GM20000 (cell line): ENCODE measurements at regions not wholly inside any gene's neighbourhood (a gene's known extent, or its start where the extent isn't known, plus 50 kb on each side); places are given as distances from the start of the nearest gene placed in this dataset.

ENCODE experiments used
- DNase-seq: peaks from one replicate; pipeline ENCODE4 v3.0.0; 2012; ENCODE audit warnings: low spot score
- TF ChIP-seq, protein P1 (sequence below): IDR thresholded peaks from 2 replicates; pipeline ENCODE4 v1.5.1; 2012; ENCODE audit warnings: mild to moderate bottlenecking, control low read depth; ENCODE audit errors: extremely low read depth, missing control alignments

DNA sequence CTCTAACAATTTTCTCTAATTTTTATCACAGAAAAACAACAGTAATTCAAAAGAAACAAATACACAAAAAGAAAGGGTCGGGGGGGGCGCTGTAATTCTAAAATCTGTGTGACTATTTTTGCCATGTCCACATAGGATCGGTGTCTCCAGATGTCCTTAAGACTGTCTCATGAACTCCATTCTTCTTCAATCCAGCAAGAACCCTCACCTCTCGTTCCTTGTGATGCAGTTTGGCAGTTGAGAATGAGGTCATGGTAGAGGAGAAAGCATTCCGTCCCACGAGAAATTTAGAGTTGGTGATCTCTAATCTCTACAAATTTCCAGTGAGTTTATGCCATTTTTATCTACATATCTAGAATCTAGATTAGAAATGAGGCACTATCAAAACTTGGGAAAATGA, 394.7 kb downstream of the TFEC start:
- TF ChIP-seq, protein P1, sequence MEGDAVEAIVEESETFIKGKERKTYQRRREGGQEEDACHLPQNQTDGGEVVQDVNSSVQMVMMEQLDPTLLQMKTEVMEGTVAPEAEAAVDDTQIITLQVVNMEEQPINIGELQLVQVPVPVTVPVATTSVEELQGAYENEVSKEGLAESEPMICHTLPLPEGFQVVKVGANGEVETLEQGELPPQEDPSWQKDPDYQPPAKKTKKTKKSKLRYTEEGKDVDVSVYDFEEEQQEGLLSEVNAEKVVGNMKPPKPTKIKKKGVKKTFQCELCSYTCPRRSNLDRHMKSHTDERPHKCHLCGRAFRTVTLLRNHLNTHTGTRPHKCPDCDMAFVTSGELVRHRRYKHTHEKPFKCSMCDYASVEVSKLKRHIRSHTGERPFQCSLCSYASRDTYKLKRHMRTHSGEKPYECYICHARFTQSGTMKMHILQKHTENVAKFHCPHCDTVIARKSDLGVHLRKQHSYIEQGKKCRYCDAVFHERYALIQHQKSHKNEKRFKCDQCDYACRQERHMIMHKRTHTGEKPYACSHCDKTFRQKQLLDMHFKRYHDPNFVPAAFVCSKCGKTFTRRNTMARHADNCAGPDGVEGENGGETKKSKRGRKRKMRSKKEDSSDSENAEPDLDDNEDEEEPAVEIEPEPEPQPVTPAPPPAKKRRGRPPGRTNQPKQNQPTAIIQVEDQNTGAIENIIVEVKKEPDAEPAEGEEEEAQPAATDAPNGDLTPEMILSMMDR, result no peak
- no peak for DNase-seq

DNA sequence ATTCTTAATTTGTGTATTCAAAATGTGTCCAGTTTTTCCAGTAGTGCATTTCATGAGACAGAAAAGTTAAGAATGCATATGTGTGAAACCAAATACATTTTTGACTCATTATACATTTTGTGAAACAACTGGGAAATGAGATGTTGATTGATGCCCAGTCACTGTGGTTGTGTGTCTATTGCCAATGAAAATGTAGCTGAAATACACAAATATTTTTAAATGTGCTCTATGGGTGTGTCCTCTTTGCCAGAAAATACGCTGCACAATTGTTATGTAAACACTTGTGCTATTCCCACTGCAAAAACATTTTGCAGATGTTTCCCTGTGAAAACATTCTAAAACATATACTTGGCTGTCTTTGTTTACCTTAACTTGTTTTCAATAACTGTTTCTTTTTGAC, 395.2 kb downstream of the TFEC start:
- TF ChIP-seq, protein P1, result no peak
- no peak for DNase-seq

DNA sequence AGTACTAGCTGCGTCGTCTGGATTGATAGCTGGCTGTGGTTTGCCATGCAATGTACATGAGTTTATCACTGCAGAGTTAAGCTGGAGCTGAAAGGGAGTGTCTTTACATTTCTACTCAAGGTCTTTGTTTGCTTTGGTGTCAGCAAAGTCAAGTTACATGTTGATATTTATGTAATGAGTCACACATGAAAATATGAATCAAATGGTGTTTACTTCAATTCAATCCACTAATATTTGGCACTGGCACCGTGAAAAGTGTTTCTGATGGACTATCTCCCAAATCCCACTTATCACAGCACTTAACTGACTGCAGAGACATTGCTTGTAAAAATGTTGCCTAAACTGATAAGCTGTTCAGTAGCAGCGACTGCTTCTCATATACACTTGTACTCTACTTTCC, 395.9 kb downstream of the TFEC start:
- no peak for DNase-seq
- TF ChIP-seq, protein P1, result no peak

DNA sequence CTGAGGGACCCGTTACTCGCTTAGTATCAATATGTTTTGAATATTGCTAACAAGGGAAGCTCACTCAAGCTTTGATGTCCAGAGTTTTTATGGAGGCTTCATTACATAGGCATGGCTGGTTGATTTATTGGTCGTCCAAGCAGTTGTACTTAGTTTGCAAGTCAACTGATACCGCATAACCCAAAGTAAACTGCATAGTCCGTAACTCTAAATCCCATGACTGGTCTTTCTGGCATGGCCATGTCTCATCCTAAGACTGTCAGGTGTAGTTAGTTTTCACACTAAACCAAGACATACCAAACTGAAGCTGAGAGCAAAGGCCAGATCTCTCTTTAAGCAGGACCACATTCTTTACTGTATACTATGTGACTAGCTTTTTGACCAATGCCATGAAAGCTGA, 397.9 kb downstream of the TFEC start:
- TF ChIP-seq, protein P1, result no peak
- no peak for DNase-seq

DNA sequence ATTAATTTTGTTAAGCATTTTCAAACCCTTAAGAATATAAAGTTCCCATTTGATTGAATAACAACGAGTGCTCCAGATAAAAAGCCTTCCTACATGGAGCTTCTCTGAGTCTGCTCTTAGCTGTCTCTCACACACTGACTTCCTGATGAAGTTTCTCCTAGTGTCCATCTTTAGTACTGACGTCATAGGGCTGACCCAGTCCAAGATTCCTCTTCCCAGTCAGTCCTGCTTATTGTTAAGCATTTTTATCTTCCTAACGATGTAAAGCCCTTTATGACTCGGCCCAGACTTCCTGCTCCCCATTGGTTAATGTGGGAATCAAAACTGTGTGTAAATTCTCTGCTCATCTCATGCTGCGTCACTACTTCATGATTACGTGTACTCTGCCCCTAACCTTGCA, 398.8 kb downstream of the TFEC start:
- TF ChIP-seq, protein P1, result no peak
- DNase-seq, result no peak

DNA sequence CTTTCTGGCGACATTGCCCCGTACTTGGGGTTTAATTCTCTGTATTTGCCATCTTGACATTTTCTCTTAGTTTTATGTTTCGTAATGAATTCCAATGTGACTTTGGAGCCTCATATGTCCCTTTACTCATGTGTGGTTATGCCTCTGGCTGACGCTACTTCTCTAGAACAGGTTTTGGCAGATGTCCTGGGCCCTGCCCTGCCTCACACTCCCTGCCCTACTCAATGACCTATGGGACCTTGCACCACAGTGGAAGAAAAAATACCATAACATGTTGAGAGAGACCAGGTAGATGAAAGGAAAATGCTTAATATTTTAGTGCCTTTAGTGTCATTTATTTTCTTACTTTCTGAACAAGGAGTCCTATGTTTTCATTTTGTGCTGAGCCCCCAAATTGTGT, 400.5 kb downstream of the TFEC start:
- no peak for DNase-seq
- TF ChIP-seq, protein P1, result no peak

DNA sequence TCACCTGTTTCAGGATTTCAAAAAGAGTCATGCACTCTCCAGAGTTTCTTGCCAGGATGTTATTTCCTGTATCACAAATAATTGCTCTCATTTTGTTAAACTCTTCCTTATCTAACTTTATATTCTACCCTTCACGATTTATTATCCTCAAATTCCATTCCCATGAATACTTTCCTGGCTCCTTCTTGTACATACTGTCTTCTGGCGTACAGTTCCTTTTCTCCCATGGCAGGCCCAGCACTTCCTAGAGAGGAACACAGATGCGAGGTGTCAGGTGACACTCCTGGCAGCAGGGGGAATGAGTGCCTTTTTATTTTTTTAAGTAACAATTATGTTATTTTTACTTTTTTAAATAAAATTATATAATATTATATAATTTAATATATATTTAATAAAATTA, 411.9 kb downstream of the TFEC start:
- no peak for DNase-seq
- TF ChIP-seq, protein P1, result no peak

DNA sequence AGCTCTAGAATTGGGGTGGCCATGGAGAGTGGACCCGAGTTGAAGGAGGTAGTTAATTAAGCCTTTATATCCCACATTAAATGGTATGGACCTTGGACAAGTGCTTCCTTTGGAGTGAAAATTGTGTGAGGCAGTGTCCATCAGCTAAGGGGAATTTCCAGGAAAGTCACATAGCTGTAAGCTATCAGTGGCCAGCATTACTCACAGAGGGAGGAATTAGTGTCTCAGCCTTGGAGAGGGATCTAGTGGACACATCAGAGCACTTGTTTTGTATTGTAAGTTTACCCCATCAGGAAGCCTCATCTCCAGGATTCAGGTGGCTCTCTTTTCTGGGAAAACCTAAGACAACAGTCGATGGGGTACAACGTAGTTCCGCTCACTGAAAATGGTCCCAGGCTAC, 416.7 kb downstream of the TFEC start:
- TF ChIP-seq, protein P1, result no peak
- DNase-seq, result no peak
